ENCODE measurements at regions not wholly inside any gene's neighbourhood (a gene's known extent, or its start where the extent isn't known, plus 50 kb on each side); places are given as distances from the start of the nearest gene placed in this dataset.

DNA sequence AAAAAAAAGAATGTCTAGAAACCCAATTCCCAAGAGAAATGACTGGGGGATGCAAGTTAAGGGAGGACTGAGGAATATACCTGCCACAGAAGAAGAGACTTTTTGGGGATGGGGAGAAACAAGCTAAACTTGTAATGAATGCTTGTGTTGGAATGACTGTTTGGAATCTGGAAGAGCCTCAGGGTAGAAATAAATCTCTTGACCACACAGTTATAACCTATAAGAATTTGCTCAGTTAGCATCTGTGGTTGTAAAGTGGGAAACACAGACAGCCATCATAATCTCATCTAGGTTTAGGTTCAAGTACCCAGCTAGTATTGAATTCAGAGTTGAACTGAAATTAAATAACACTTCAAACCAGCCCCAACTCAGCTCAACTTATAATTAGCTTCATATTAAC is 678.3 kb upstream of the CHD1 start:
- no peaks in the 10 kb centered on the region for H3K27me3 Mint-ChIP-seq
- Histone ChIP-seq H3K27ac (ENCODE audit: low read length in 2 of 2) (no peak overlapping the region), H3K4me1 (ENCODE audit: control insufficient read depth in 2 of 2, insufficient read depth in 2 of 2, low read length in 2 of 2) (no peaks in the 10 kb centered on the region), H3K4me3 (ENCODE audit: control extremely low read depth in 1 of 5, extremely low read depth in 1 of 5, insufficient read depth in 1 of 5, low read depth in 2 of 5, low read length in 4 of 5) (no peak overlapping the region), H3K79me2 (ENCODE audit: control insufficient read depth, insufficient read depth, low read length) (no peaks in the 10 kb centered on the region), H3K4me2 (replicated peaks; ENCODE audit: low read depth, low read length, poor library complexity, severe bottlenecking) (no peak overlapping the region), H2AFZ (ENCODE audit: insufficient read depth, low read depth, low read length, poor library complexity, severe bottlenecking) (no peak overlapping the region), H3K27me3 (replicated peaks in 1 of 4; ENCODE audit: control extremely low read depth in 1 of 4, control insufficient read depth in 3 of 4, insufficient read depth in 4 of 4, low read length in 3 of 4) (no peaks in the 10 kb centered on the region), H3K9ac (ENCODE audit: low read length) (no peak overlapping the region), H3K36me3 (replicated peaks in 1 of 2; ENCODE audit: control extremely low read depth in 1 of 2, control insufficient read depth in 1 of 2, extremely low read depth in 1 of 2, insufficient read depth in 2 of 2, low read length in 1 of 2) (no peaks in the 10 kb centered on the region), H3K9me3 (ENCODE audit: control extremely low read depth in 1 of 3, control insufficient read depth in 2 of 3, insufficient read depth in 1 of 3, low read length in 2 of 3) (no peaks in the 10 kb centered on the region), H4K20me1 (ENCODE audit: control insufficient read depth, insufficient read depth, low read length, poor library complexity, severe bottlenecking) (no peaks in the 10 kb centered on the region)
- no peak for ATAC-seq (ENCODE audit: low read depth)
- no peaks in the 10 kb centered on the region for H3K9me3 Mint-ChIP-seq (ENCODE audit: insufficient read depth)
- no peak overlapping the region for H3K27ac Mint-ChIP-seq
- ChIA-PET CTCF (no interaction called here), POLR2A (no interaction called here)
- no peak for DNase-seq
- no peak for TF ChIP-seq EZH2 (IDR thresholded peaks at IDR 0.05; ENCODE audit: borderline replicate concordance, insufficient read depth, low read depth, low read length, poor library complexity, severe bottlenecking)
- TF ChIP-seq, protein P1, sequence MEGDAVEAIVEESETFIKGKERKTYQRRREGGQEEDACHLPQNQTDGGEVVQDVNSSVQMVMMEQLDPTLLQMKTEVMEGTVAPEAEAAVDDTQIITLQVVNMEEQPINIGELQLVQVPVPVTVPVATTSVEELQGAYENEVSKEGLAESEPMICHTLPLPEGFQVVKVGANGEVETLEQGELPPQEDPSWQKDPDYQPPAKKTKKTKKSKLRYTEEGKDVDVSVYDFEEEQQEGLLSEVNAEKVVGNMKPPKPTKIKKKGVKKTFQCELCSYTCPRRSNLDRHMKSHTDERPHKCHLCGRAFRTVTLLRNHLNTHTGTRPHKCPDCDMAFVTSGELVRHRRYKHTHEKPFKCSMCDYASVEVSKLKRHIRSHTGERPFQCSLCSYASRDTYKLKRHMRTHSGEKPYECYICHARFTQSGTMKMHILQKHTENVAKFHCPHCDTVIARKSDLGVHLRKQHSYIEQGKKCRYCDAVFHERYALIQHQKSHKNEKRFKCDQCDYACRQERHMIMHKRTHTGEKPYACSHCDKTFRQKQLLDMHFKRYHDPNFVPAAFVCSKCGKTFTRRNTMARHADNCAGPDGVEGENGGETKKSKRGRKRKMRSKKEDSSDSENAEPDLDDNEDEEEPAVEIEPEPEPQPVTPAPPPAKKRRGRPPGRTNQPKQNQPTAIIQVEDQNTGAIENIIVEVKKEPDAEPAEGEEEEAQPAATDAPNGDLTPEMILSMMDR (IDR thresholded peaks at IDR 0.05), result no peak
- intact Hi-C loops (cut with micrococcal nuclease), result no loop called here
- H3K4me1 Mint-ChIP-seq, result no peaks in the 10 kb centered on the region
- no peak overlapping the region for H3K4me3 Mint-ChIP-seq

DNA sequence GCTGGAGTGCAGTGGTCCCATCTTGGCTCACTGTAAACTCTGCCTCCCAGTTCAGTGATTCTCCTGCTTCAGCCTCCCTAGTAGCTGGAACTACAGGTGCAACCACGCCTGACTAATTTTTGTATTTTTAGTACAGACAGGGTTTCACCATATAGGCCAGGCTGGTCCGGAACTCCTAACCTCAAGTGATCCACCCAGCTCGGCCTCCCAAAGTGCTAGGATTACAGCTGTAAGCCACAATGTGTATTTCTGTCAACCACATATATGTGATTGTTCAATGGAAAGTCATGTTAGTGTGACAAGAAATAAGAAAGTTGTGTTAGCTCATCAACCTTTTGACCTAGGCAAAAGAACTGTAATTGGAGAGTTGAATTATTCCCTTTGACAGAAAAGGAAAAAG is 677.1 kb upstream of the CHD1 start:
- no peak for ATAC-seq (ENCODE audit: low read depth)
- WGBS (ENCODE audit: insufficient coverage), result no CpG with 5 or more reads among the region's 3 CpGs
- H3K27me3 Mint-ChIP-seq, result no peaks in the 10 kb centered on the region
- Histone ChIP-seq H4K20me1 (ENCODE audit: control insufficient read depth, insufficient read depth, low read length, poor library complexity, severe bottlenecking) (no peaks in the 10 kb centered on the region), H3K4me3 (ENCODE audit: control extremely low read depth in 1 of 5, extremely low read depth in 1 of 5, insufficient read depth in 1 of 5, low read depth in 2 of 5, low read length in 4 of 5) (no peak overlapping the region), H3K79me2 (ENCODE audit: control insufficient read depth, insufficient read depth, low read length) (no peaks in the 10 kb centered on the region), H2AFZ (ENCODE audit: insufficient read depth, low read depth, low read length, poor library complexity, severe bottlenecking) (no peak overlapping the region), H3K27me3 (replicated peaks in 1 of 4; ENCODE audit: control extremely low read depth in 1 of 4, control insufficient read depth in 3 of 4, insufficient read depth in 4 of 4, low read length in 3 of 4) (no peaks in the 10 kb centered on the region), H3K9me3 (ENCODE audit: control extremely low read depth in 1 of 3, control insufficient read depth in 2 of 3, insufficient read depth in 1 of 3, low read length in 2 of 3) (no peaks in the 10 kb centered on the region), H3K27ac (ENCODE audit: low read length in 2 of 2) (no peak overlapping the region), H3K4me1 (ENCODE audit: control insufficient read depth in 2 of 2, insufficient read depth in 2 of 2, low read length in 2 of 2) (no peaks in the 10 kb centered on the region), H3K9ac (ENCODE audit: low read length) (no peak overlapping the region), H3K4me2 (replicated peaks; ENCODE audit: low read depth, low read length, poor library complexity, severe bottlenecking) (no peak overlapping the region), H3K36me3 (replicated peaks in 1 of 2; ENCODE audit: control extremely low read depth in 1 of 2, control insufficient read depth in 1 of 2, extremely low read depth in 1 of 2, insufficient read depth in 2 of 2, low read length in 1 of 2) (no peaks in the 10 kb centered on the region)
- H3K27ac Mint-ChIP-seq, result no peak overlapping the region
- no peak for TF ChIP-seq EZH2 (IDR thresholded peaks at IDR 0.05; ENCODE audit: borderline replicate concordance, insufficient read depth, low read depth, low read length, poor library complexity, severe bottlenecking)
- TF ChIP-seq, protein P1 (IDR thresholded peaks at IDR 0.05), result no peak
- no peaks in the 10 kb centered on the region for H3K4me1 Mint-ChIP-seq
- intact Hi-C loops (cut with micrococcal nuclease), result no loop called here
- no peak for DNase-seq
- H3K9me3 Mint-ChIP-seq (ENCODE audit: insufficient read depth), result no peaks in the 10 kb centered on the region
- H3K4me3 Mint-ChIP-seq, result no peak overlapping the region
- POLR2A ChIA-PET, result no interaction called here
- CTCF ChIA-PET, result no interaction called here

Measured in B cell (primary cell).